ENCODE measurements at regions not wholly inside any gene's neighbourhood (a gene's known extent, or its start where the extent isn't known, plus 50 kb on each side); places are given as distances from the start of the nearest gene placed in this dataset.

- Histone ChIP-seq H3K9ac (ENCODE audit: insufficient read depth in 1 of 2, low read depth in 2 of 2, low read length in 2 of 2) (no peak overlapping the region), H3K9me3 (replicated peaks; ENCODE audit: control insufficient read depth, insufficient read depth, low read depth, low read length) (no peaks in the 10 kb centered on the region), H3K4me2 (ENCODE audit: insufficient read depth, low read length) (no peak overlapping the region), H3K27me3 (ENCODE audit: control insufficient read depth in 2 of 2, insufficient read depth in 2 of 2, low read length in 2 of 2) (no peaks in the 10 kb centered on the region), H2AFZ (ENCODE audit: low read depth, low read length) (no peak overlapping the region), H3K9me1 (ENCODE audit: control insufficient read depth, insufficient read depth, low read length) (no peaks in the 10 kb centered on the region), H3K4me3 (no peak overlapping the region), H4K20me1 (replicated peaks; ENCODE audit: control insufficient read depth, insufficient read depth, low read length) (no peaks in the 10 kb centered on the region), H3K36me3 (ENCODE audit: control insufficient read depth, insufficient read depth, low read length) (no peaks in the 10 kb centered on the region), H3K27ac (ENCODE audit: extremely low read depth, low read depth, low read length) (no peak overlapping the region), H3K79me2 (ENCODE audit: control insufficient read depth, insufficient read depth, low read length) (no peaks in the 10 kb centered on the region), H3K4me1 (replicated peaks in 1 of 2; ENCODE audit: control insufficient read depth in 2 of 2, insufficient read depth in 2 of 2, low read length in 2 of 2) (no peaks in the 10 kb centered on the region; a peak in 1 of 5 replicates)
- intact Hi-C loops (cut with micrococcal nuclease) (no loop called here), in situ Hi-C loops (cut with MboI) (no loop called here)
- CTCF ChIA-PET (ENCODE audit: low intra/inter-chr PET ratio) = no interaction called here
- 10% methylated on average over 1 of the region's 1 CpG for WGBS (ENCODE audit: insufficient coverage, low coverage, missing lambda C conversion rate)
- no TSS peak for BruUV-seq (replicated peaks)
- POLR2A ChIA-PET = no interaction called here
- DNase-seq (ENCODE audit: extremely low read depth in 1 of 4, low spot score in 3 of 4) (no peak), FAIRE-seq (no peak), ATAC-seq (no peak)
- TF ChIP-seq ZNF79 (CRISPR knock-in tag; IDR thresholded peaks at IDR 0.05; ENCODE audit: low read depth) (no peak), TCFL5 (CRISPR knock-in tag; conservative IDR thresholded peaks at IDR 0.05) (no peak), TAF9B (IDR thresholded peaks at IDR 0.05; ENCODE audit: partially characterized antibody) (no peak), SUPT5H (IDR thresholded peaks at IDR 0.05) (no peak), KAT2B (IDR thresholded peaks at IDR 0.05; ENCODE audit: low read depth, low read length) (no peak)
Observed at GRCh38 chr4:23366557-23366906, 523.3 kb downstream of the PPARGC1A start.

GRCh38 chr4:23365871-23366556 lies 523.8 kb downstream of the PPARGC1A start:
- no peak overlapping the region for H2AFZ ChIP-seq (ENCODE audit: low read depth, low read length)
- intact Hi-C loops (cut with micrococcal nuclease) (no loop called here), in situ Hi-C loops (cut with MboI) (no loop called here)
- TF ChIP-seq CHAMP1 (IDR thresholded peaks at IDR 0.05) (no peak), RAD51 (IDR thresholded peaks at IDR 0.05; ENCODE audit: borderline replicate concordance, low read depth) (no peak), ZNF134 (CRISPR knock-in tag; conservative IDR thresholded peaks at IDR 0.05) (no peak)
- DNase-seq (ENCODE audit: extremely low read depth in 1 of 4, low spot score in 3 of 4) (no peak), FAIRE-seq (no peak), ATAC-seq (no peak)
- 15% methylated on average over 2 of the region's 2 CpGs for WGBS (ENCODE audit: insufficient coverage, low coverage, missing lambda C conversion rate)
- H3K4me2 ChIP-seq (ENCODE audit: insufficient read depth, low read length) = no peak overlapping the region
- H4K20me1 ChIP-seq (replicated peaks; ENCODE audit: control insufficient read depth, insufficient read depth, low read length) = no peaks in the 10 kb centered on the region
- H3K4me1 ChIP-seq (replicated peaks in 1 of 2; ENCODE audit: control insufficient read depth in 2 of 2, insufficient read depth in 2 of 2, low read length in 2 of 2) = no peaks in the 10 kb centered on the region; a peak in 1 of 5 replicates
- H3K27ac ChIP-seq (ENCODE audit: extremely low read depth, low read depth, low read length) = no peak overlapping the region
- no peaks in the 10 kb centered on the region for H3K27me3 ChIP-seq (ENCODE audit: control insufficient read depth in 2 of 2, insufficient read depth in 2 of 2, low read length in 2 of 2)
- H3K4me3 ChIP-seq = no peak overlapping the region
- no peak overlapping the region for H3K9ac ChIP-seq (ENCODE audit: insufficient read depth in 1 of 2, low read depth in 2 of 2, low read length in 2 of 2)
- no peaks in the 10 kb centered on the region for H3K79me2 ChIP-seq (ENCODE audit: control insufficient read depth, insufficient read depth, low read length)
- no peaks in the 10 kb centered on the region for H3K36me3 ChIP-seq (ENCODE audit: control insufficient read depth, insufficient read depth, low read length)
- CTCF ChIA-PET (ENCODE audit: low intra/inter-chr PET ratio) = no interaction called here
- POLR2A ChIA-PET = no interaction called here
- no peaks in the 10 kb centered on the region for H3K9me1 ChIP-seq (ENCODE audit: control insufficient read depth, insufficient read depth, low read length)
- BruUV-seq (replicated peaks) = no TSS peak
- H3K9me3 ChIP-seq (replicated peaks; ENCODE audit: control insufficient read depth, insufficient read depth, low read depth, low read length) = no peaks in the 10 kb centered on the region

Measured in K562 (cell line).